K562 (cell line): ENCODE measurements at regions not wholly inside any gene's neighbourhood (a gene's known extent, or its start where the extent isn't known, plus 50 kb on each side); places are given as distances from the start of the nearest gene placed in this dataset.

Source experiments
- ATAC-seq: fragments of 200-7000 bp; cut with Tn5 transposase; 3 replicates; pipeline ENCODE4 v1.9.1; 2020; ENCODE audit warnings: moderate library complexity
- BruUV-seq: library from RNA; stranded (reverse); fragments of 400-500 nt; replicated peaks from 2 replicates; lab custom pipeline; 2021; lab: Mats Ljungman, UMichigan
- CTCF ChIA-PET: fragments of 300-600 bp; formaldehyde crosslinking; extraction: SDS; loops from one replicate; lab custom pipeline; 2021; ENCODE audit warnings: low intra/inter-chr PET ratio; lab: Yijun Ruan, JAX
- POLR2A ChIA-PET: fragments of 300-600, 350-650 bp; sonication (Branson Sonifier 250); formaldehyde crosslinking; extraction: SDS; loops from one replicate; lab custom pipeline; 2021; ENCODE audit warnings: antibody characterized with exemption, inconsistent platforms; lab: Yijun Ruan, JAX
- DNase-seq, 4 experiments: peaks; one replicate each; pipeline versions ENCODE4 v3.0.0 to v3.0.0-alpha.2; 2011 to 2018; ENCODE audit warnings: low spot score in 3 of 4, mixed read lengths in 3 of 4; ENCODE audit errors: extremely low read depth in 1 of 4
- FAIRE-seq: peaks from 2 replicates; lab custom pipeline; 2011; peaks lifted over from hg19 to GRCh38; lab: Jason Lieb, UNC
- H2AFZ ChIP-seq: 2 replicates; pipeline ENCODE4 v1.6.0; 2011; ENCODE audit warnings: low read depth, low read length, control low read depth, inconsistent platforms
- H3K27ac ChIP-seq: fragments of 200-600 bp; 3 replicates; pipeline ENCODE4 v1.8.0; 2011; ENCODE audit warnings: low read depth, mild to moderate bottlenecking, control low read depth, inconsistent platforms, low read length, moderate library complexity, mixed read lengths; ENCODE audit errors: extremely low read depth
- H3K27me3 ChIP-seq, 2 experiments: fragments of 300-600 bp in 1 of 2; 2 replicates in 1 of 2; 3 replicates in 1 of 2; pipeline versions ENCODE4 v1.6.0 to v1.8.0; 2011; ENCODE audit warnings: inconsistent platforms in 2 of 2, low read length in 2 of 2, mild to moderate bottlenecking in 1 of 2, mixed read lengths in 1 of 2, moderate library complexity in 1 of 2; ENCODE audit not compliant: control insufficient read depth in 2 of 2, insufficient read depth in 2 of 2
- H3K36me3 ChIP-seq: fragments of 300-600 bp; 3 replicates; pipeline ENCODE4 v1.8.0; 2011; ENCODE audit warnings: mild to moderate bottlenecking, low read length, inconsistent platforms; ENCODE audit not compliant: control insufficient read depth, insufficient read depth
- H3K4me1 ChIP-seq, 2 experiments: fragments of 200-600 bp in 1 of 2; replicated peaks in 1 of 2; 2 replicates in 1 of 2; 3 replicates in 1 of 2; pipeline versions ENCODE4 v1.5.1 to v1.8.0; 2011; ENCODE audit warnings: inconsistent platforms in 2 of 2, low read length in 2 of 2, mild to moderate bottlenecking in 1 of 2, mixed read lengths in 1 of 2, moderate library complexity in 1 of 2; ENCODE audit not compliant: control insufficient read depth in 2 of 2, insufficient read depth in 2 of 2
- H3K4me2 ChIP-seq: 2 replicates; pipeline ENCODE4 v1.6.1; 2011; ENCODE audit warnings: low read length, control low read depth, inconsistent platforms, mixed read lengths; ENCODE audit not compliant: insufficient read depth
- H3K4me3 ChIP-seq: fragments of 200-600 bp; sonication (generic), shearing (Covaris generic); 2 replicates; pipeline ENCODE4 v1.5.1; 2016; ENCODE audit warnings: control low read depth, inconsistent platforms
- H3K79me2 ChIP-seq: fragments of 200-600 bp; 3 replicates; pipeline ENCODE4 v1.8.0; 2011; ENCODE audit warnings: low read length, inconsistent platforms; ENCODE audit not compliant: control insufficient read depth, insufficient read depth
- H3K9ac ChIP-seq, 2 experiments: 2 replicates each; pipeline versions ENCODE4 v1.6.0 to v1.6.1; 2011; ENCODE audit warnings: low read depth in 2 of 2, low read length in 2 of 2, control low read depth in 1 of 2, inconsistent platforms in 1 of 2, mild to moderate bottlenecking in 1 of 2, mixed read lengths in 1 of 2; ENCODE audit not compliant: insufficient read depth in 1 of 2
- H3K9me1 ChIP-seq: one replicate; pipeline ENCODE4 v1.6.0; 2011; ENCODE audit warnings: inconsistent platforms, mild to moderate bottlenecking, low read length, moderate library complexity; ENCODE audit not compliant: control insufficient read depth, insufficient read depth
- H3K9me3 ChIP-seq: replicated peaks from 2 replicates; pipeline ENCODE4 v1.5.1; 2011; ENCODE audit warnings: low read depth, low read length, inconsistent platforms; ENCODE audit not compliant: control insufficient read depth, insufficient read depth
- H4K20me1 ChIP-seq: replicated peaks from 2 replicates; pipeline ENCODE4 v1.6.1; 2011; ENCODE audit warnings: low read length, inconsistent platforms, mixed read lengths; ENCODE audit not compliant: control insufficient read depth, insufficient read depth
- EP300 ChIP-seq: IDR thresholded peaks from 2 replicates; pipeline ENCODE4 v1.6.1; 2012; ENCODE audit warnings: low read length, improper control_type of control experiment
- ETV1 ChIP-seq: fragments of 450-650 bp; conservative IDR thresholded peaks from 2 replicates; pipeline ENCODE4 v1.6.1; 2016; ENCODE audit warnings: missing genetic modification characterization, control low read depth, low read depth, missing compliant biosample characterization
- MCM3 ChIP-seq: fragments of 450-650 bp; IDR thresholded peaks from 2 replicates; pipeline ENCODE4 v1.6.1; 2016
- NELFE ChIP-seq: IDR thresholded peaks from 2 replicates; pipeline ENCODE4 v1.6.1; 2011; ENCODE audit warnings: mild to moderate bottlenecking; ENCODE audit not compliant: insufficient read depth, insufficient read length
- PBX2 ChIP-seq, 2 experiments: IDR thresholded peaks in 1 of 2; conservative IDR thresholded peaks in 1 of 2; 2 replicates each; pipeline ENCODE4 v1.6.1; 2016; ENCODE audit warnings: low read depth in 2 of 2, mild to moderate bottlenecking in 1 of 2, missing compliant biosample characterization in 1 of 2, missing genetic modification characterization in 1 of 2, moderate library complexity in 1 of 2
- PHF21A ChIP-seq: fragments of 450-650 bp; IDR thresholded peaks from 2 replicates; pipeline ENCODE4 v1.6.1; 2017; ENCODE audit warnings: low read depth, borderline replicate concordance
- PHTF2 ChIP-seq: fragments of 250-450 bp; sonication (Bioruptor Pico); IDR thresholded peaks from 2 replicates; pipeline ENCODE4 v1.5.0; 2021; ENCODE audit warnings: mild to moderate bottlenecking
- RBM22 ChIP-seq: fragments of 200-400 bp; formaldehyde crosslinking; IDR thresholded peaks from 2 replicates; pipeline ENCODE4 v1.6.1; 2018; ENCODE audit warnings: low read length, low read depth; ENCODE audit not compliant: poor library complexity, severe bottlenecking
- RBM25 ChIP-seq: fragments of 200-400 bp; formaldehyde crosslinking; IDR thresholded peaks from 2 replicates; pipeline ENCODE4 v1.6.1; 2018; ENCODE audit warnings: low read length, low read depth, moderate library complexity; ENCODE audit not compliant: severe bottlenecking
- SUPT5H ChIP-seq: fragments of 450-650 bp; IDR thresholded peaks from 2 replicates; pipeline ENCODE4 v1.6.1; 2016
- ZNF124 ChIP-seq: sonication (generic); formaldehyde crosslinking; IDR thresholded peaks from 2 replicates; pipeline ENCODE4 v1.8.1; 2022; ENCODE audit warnings: missing genetic modification reagents
- ZNF174 ChIP-seq: fragments of 250-450 bp; sonication (Bioruptor Pico); IDR thresholded peaks from 2 replicates; pipeline ENCODE4 v1.4.0; 2020; ENCODE audit warnings: mild to moderate bottlenecking
- ZNF184 ChIP-seq: sonication (generic); formaldehyde crosslinking; IDR thresholded peaks from 2 replicates; pipeline ENCODE4 v1.5.0; 2020; ENCODE audit warnings: missing genetic modification reagents
- ZNF239 ChIP-seq: fragments of 250-450 bp; sonication (Bioruptor Pico); IDR thresholded peaks from 2 replicates; pipeline ENCODE4 v1.4.0; 2020; ENCODE audit warnings: mild to moderate bottlenecking
- ZNF41 ChIP-seq: fragments of 250-450 bp; sonication (Bioruptor Pico); conservative IDR thresholded peaks from 2 replicates; pipeline ENCODE4 v1.4.0; 2020; ENCODE audit warnings: mild to moderate bottlenecking
- ZNF644 ChIP-seq: fragments of 200-800 bp; sonication (Bioruptor generic); IDR thresholded peaks from 2 replicates; pipeline ENCODE4 v1.6.1; 2016; ENCODE audit warnings: low read depth, missing genetic modification characterization, missing compliant biosample characterization
- ZNF77 ChIP-seq: fragments of 250-450 bp; sonication (Bioruptor Pico); IDR thresholded peaks from 2 replicates; pipeline ENCODE4 v1.5.0; 2020
- WGBS: fragments of 100-300 bp; shearing (Covaris generic); methylation state at CpG from one replicate; pipeline ENCODE4 v1.1.6; 2016; ENCODE audit warnings: low coverage, mixed read lengths; ENCODE audit not compliant: insufficient coverage; ENCODE audit errors: missing lambda C conversion rate; 5-methylcytosine and 5-hydroxymethylcytosine counted together
- in situ Hi-C: fragments of 300-500 bp; cut with MboI; formaldehyde crosslinking; loops from 4 replicates; pipeline ENCODE4 v1.15.0; 2018; ENCODE audit warnings: inconsistent platforms, mixed read lengths
- intact Hi-C: fragments of 100-400 bp; cut with micrococcal nuclease; formaldehyde crosslinking; loops from 2 replicates; pipeline ENCODE4 v1.14.2; 2022
- TF ChIP-seq, protein P1 (sequence below), 2 experiments: fragments of 200-800 bp in 1 of 2; sonication (Bioruptor generic) in 1 of 2; sonication (generic) in 1 of 2; formaldehyde crosslinking in 1 of 2; IDR thresholded peaks in 1 of 2; conservative IDR thresholded peaks in 1 of 2; 2 replicates each; pipeline versions ENCODE4 v1.5.0 to v1.6.1; 2016 to 2020; ENCODE audit warnings: missing compliant biosample characterization in 1 of 2, missing genetic modification characterization in 1 of 2, missing genetic modification reagents in 1 of 2
- TF ChIP-seq, protein P2 (sequence below), 2 experiments: IDR thresholded peaks; 2 replicates each; pipeline ENCODE4 v1.6.1; 2011; ENCODE audit warnings: borderline replicate concordance in 1 of 2, control low read depth in 1 of 2, low read depth in 1 of 2, low read length in 1 of 2, mild to moderate bottlenecking in 1 of 2, mixed read lengths in 1 of 2, moderate library complexity in 1 of 2; ENCODE audit not compliant: insufficient read depth in 1 of 2, insufficient read length in 1 of 2, poor library complexity in 1 of 2, severe bottlenecking in 1 of 2; ENCODE audit errors: extremely low read depth in 1 of 2

DNA sequence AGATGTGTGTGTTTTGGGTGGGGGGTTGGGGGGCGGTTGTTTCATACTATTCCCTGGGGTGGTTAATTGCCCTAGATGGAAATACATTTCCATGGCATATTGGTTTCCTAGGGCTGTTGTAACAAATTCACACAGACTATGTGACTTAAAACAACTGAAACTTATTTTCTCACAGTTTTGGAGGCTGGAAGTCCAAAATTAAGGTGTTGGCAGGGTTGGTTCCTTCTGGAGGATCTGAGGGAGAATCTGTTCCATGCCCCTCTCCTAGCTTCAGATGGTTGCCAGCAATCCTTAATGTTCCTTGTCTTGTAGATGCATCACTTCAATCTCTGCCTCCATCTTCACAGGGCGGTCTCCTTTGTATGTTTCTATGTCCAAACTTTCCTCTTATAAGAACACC is 353.7 kb upstream of the ACTBL2 start:
- Histone ChIP-seq H2AFZ (no peak overlapping the region), H3K4me1 (no peaks in the 10 kb centered on the region), H3K36me3 (no peaks in the 10 kb centered on the region), H4K20me1 (no peaks in the 10 kb centered on the region), H3K27me3 (no peaks in the 10 kb centered on the region), H3K79me2 (no peaks in the 10 kb centered on the region), H3K9me3 (no peaks in the 10 kb centered on the region), H3K9ac (no peak overlapping the region), H3K4me3 (no peak overlapping the region), H3K9me1 (no peaks in the 10 kb centered on the region), H3K27ac (no peak overlapping the region), H3K4me2 (no peak overlapping the region)
- 6% methylated on average over 2 of the region's 2 CpGs for WGBS
- ATAC-seq (no peak), DNase-seq (no peak), FAIRE-seq (no peak)
- in situ Hi-C loops (no loop called here), intact Hi-C loops (no loop called here)
- POLR2A ChIA-PET, result interaction anchor here (0.5 kb wide), 1 partner anchor 1202 kb away, joined by 3 read pairs; no protein-coding TSS in a partner anchor
- no TSS peak for BruUV-seq
- CTCF ChIA-PET, result no interaction called here
- TF ChIP-seq RBM25 (no peak), SUPT5H (no peak), ZNF124 (CRISPR knock-in tag) (no peak), NELFE (no peak), MCM3 (no peak), PHF21A (no peak), ZNF239 (CRISPR knock-in tag) (no peak), RBM22 (no peak), EP300 (no peak), PBX2 (CRISPR knock-in tag; IDR thresholded peaks at IDR 0.05; ENCODE audit: low read depth) (no peak), PBX2 (tag; conservative IDR thresholded peaks at IDR 0.05; ENCODE audit: low read depth) (no peak), ZNF644 (no peak), ZNF174 (CRISPR knock-in tag) (no peak), ZNF41 (CRISPR knock-in tag) (no peak), ZNF77 (CRISPR knock-in tag) (no peak), ETV1 (tag) (no peak), ZNF184 (CRISPR knock-in tag) (no peak), PHTF2 (CRISPR knock-in tag) (no peak)
- TF ChIP-seq, protein P1, sequence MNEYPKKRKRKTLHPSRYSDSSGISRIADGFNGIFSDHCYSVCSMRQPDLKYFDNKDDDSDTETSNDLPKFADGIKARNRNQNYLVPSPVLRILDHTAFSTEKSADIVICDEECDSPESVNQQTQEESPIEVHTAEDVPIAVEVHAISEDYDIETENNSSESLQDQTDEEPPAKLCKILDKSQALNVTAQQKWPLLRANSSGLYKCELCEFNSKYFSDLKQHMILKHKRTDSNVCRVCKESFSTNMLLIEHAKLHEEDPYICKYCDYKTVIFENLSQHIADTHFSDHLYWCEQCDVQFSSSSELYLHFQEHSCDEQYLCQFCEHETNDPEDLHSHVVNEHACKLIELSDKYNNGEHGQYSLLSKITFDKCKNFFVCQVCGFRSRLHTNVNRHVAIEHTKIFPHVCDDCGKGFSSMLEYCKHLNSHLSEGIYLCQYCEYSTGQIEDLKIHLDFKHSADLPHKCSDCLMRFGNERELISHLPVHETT (CRISPR knock-in tag; conservative IDR thresholded peaks at IDR 0.05 in 1 of 2, IDR thresholded peaks at IDR 0.05 in 1 of 2), result no peak
- TF ChIP-seq, protein P2, sequence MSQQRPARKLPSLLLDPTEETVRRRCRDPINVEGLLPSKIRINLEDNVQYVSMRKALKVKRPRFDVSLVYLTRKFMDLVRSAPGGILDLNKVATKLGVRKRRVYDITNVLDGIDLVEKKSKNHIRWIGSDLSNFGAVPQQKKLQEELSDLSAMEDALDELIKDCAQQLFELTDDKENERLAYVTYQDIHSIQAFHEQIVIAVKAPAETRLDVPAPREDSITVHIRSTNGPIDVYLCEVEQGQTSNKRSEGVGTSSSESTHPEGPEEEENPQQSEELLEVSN (IDR thresholded peaks at IDR 0.05; ENCODE audit: borderline replicate concordance in 1 of 2, extremely low read depth in 1 of 2, insufficient read depth in 1 of 2, insufficient read length in 1 of 2, low read depth in 1 of 2, low read length in 1 of 2, poor library complexity in 1 of 2, severe bottlenecking in 1 of 2), result no peak
